Thymus (tissue), 11 donors: ENCODE measurements at regions not wholly inside any gene's neighbourhood (a gene's known extent, or its start where the extent isn't known, plus 50 kb on each side); places are given as distances from the start of the nearest gene placed in this dataset.
A peak's percentile ranks its signal among the peaks of the same experiment; 100 is the strongest.
"Not testable (repeated sequence)": the region's sequence is repeated elsewhere in the genome, so short reads cannot be mapped to it uniquely, and the experiment has no call there.

Experiments used
- DNase-seq, 9 donors: peaks; one replicate each; pipeline ENCODE4 v3.0.0-alpha.2; 2013; ENCODE audit warnings: low spot score in 9 of 9, low read depth in 6 of 9, missing footprints in 1 of 9
- H3K27ac ChIP-seq, 2 donors: one replicate each; pipeline ENCODE4 v1.5.1; 2013; ENCODE audit warnings: control low read depth in 1 of 2, low read depth in 1 of 2, low read length in 1 of 2, mild to moderate bottlenecking in 1 of 2, moderate library complexity in 1 of 2
- H3K27me3 ChIP-seq, 2 donors: one replicate each; pipeline ENCODE4 v1.5.1; 2013; ENCODE audit warnings: low read length in 1 of 2; ENCODE audit not compliant: control insufficient read depth in 2 of 2, insufficient read depth in 1 of 2
- H3K36me3 ChIP-seq, 2 donors: one replicate each; pipeline ENCODE4 v1.5.1; 2013; ENCODE audit warnings: low read length in 1 of 2, mild to moderate bottlenecking in 1 of 2, moderate library complexity in 1 of 2; ENCODE audit not compliant: control insufficient read depth in 2 of 2, insufficient read depth in 2 of 2
- H3K4me1 ChIP-seq, 2 donors: one replicate each; pipeline ENCODE4 v1.5.1; 2013; ENCODE audit warnings: low read length in 2 of 2; ENCODE audit not compliant: control insufficient read depth in 2 of 2, insufficient read depth in 2 of 2
- H3K4me3 ChIP-seq, 2 donors: one replicate each; pipeline ENCODE4 v1.5.1; 2013; ENCODE audit warnings: low read length in 2 of 2, control low read depth in 1 of 2, mild to moderate bottlenecking in 1 of 2
- H3K9me3 ChIP-seq, 2 donors: one replicate each; pipeline ENCODE4 v1.5.1; 2013; ENCODE audit warnings: low read length in 1 of 2, mild to moderate bottlenecking in 1 of 2; ENCODE audit not compliant: control insufficient read depth in 2 of 2, insufficient read depth in 1 of 2
- WGBS: extraction: QIAGEN DNeasy Blood & Tissue Kit; methylation state at CpG from one replicate; pipeline ENCODE4 v1.1.7; 2013; 5-methylcytosine and 5-hydroxymethylcytosine counted together
- donor health status: healthy.

DNA sequence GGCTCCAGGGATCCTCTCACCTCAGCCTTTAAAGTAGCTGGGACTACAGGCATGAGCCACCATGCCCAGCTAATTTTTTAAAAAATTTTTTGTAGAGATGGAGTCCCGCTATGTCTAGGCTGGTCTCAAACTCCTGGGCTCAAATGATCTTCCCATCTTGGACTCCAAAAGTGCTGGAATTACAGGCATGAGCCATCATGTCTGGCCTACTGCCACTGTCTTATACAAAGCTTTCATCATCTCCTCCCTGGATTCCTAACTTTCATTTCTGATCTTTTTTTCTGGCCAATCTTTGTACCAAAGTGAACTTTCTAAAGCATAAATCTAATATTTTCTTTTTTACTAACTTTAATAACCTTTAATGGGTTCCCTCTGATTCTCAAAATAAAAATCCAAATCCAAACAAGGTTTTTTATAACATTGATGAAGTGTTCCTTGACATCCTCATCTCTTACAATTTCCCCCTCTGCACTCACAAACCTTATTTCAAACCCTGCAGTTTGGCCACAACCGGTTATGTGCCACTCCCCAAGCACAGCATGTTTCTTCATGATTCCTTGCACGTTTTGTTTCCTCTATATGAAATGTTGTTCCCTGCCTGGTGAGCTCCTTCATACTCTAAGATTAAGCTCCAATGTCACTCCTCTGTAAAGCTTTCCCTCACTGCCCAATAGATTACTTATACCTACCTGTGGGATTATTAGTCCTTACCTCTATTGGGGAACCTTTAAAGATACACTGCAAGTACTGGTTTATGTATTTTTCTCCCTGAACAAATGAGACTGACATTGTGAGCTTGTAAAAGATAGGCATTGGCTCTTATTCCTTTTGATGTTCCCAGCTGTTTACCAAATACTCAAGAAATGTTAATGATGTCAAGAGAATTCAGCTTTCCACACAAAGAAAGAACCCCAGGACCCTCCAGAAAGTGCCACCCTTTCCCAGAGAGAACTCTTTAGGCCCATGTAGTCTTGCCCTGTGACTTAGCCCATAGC, 101.7 kb downstream of the HOXA1 start:
- H3K9me3 ChIP-seq: no peaks in the 10 kb centered on the region
- peak overlapping the region in 1 of 2 donors; percentile 17 for H3K27ac ChIP-seq
- WGBS: 71% methylated on average over 3 of the region's 3 CpGs

GRCh38 chr7:26992670-26993069, 103.1 kb downstream of the HOXA1 start:
- no peaks in the 10 kb centered on the region for H3K27me3 ChIP-seq
- WGBS: 94% methylated on average over 7 of the region's 7 CpGs
- no peak for DNase-seq
- H3K27ac ChIP-seq: no peak overlapping the region
- no peaks in the 10 kb centered on the region for H3K36me3 ChIP-seq
- H3K4me3 ChIP-seq: no peak overlapping the region
- no peaks in the 10 kb centered on the region for H3K9me3 ChIP-seq
- H3K4me1 ChIP-seq: peaks cover 0 to 2% of the 10 kb centered on the region in 2 donors

More for the DNA sequence above, 101.7 kb downstream of the HOXA1 start:
- no peaks in the 10 kb centered on the region for H3K36me3 ChIP-seq
- H3K4me1 ChIP-seq: peaks cover 0 to 2% of the 10 kb centered on the region in 2 donors
- no peak overlapping the region for H3K4me3 ChIP-seq
- no peak for DNase-seq
- H3K27me3 ChIP-seq: no peaks in the 10 kb centered on the region

DNA sequence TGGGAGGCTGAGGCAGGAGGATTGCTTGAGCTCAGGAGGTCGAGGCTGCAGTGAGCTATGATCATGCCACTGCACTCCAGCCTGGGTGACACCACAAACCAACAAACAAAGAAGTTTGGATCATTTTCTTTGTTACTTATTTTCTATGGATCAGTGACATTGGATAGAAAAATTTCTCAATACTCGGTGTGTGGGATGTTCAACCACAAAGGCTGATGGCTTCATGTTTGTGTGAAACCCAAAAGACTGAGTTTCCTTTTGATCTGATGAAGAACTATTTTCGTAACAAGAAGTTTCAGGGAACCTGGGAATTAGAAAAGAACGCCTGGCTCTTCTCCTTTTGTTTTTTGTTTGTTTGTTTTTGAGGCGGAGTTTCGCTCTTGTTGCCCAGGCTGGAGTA, 104.0 kb downstream of the HOXA1 start:
- 94% methylated on average over 6 of the region's 6 CpGs for WGBS
- Histone ChIP-seq H3K27ac (no peak overlapping the region), H3K9me3 (no peaks in the 10 kb centered on the region)

GRCh38 chr7:26989897-26990670, 105.7 kb downstream of the HOXA1 start:
- Histone ChIP-seq H3K27ac (no peak overlapping the region), H3K9me3 (no peaks in the 10 kb centered on the region), H3K27me3 (no peaks in the 10 kb centered on the region), H3K4me3 (no peak overlapping the region), H3K4me1 (peaks cover 0 to 2% of the 10 kb centered on the region in 2 donors), H3K36me3 (no peaks in the 10 kb centered on the region)
- WGBS: 91% methylated on average over 3 of the region's 3 CpGs
- no peak for DNase-seq

More for the DNA sequence above, 104.0 kb downstream of the HOXA1 start:
- Histone ChIP-seq H3K4me3 (no peak overlapping the region), H3K27me3 (no peaks in the 10 kb centered on the region), H3K36me3 (no peaks in the 10 kb centered on the region), H3K4me1 (peaks cover 0 to 2% of the 10 kb centered on the region in 2 donors)
- no peak for DNase-seq

DNA sequence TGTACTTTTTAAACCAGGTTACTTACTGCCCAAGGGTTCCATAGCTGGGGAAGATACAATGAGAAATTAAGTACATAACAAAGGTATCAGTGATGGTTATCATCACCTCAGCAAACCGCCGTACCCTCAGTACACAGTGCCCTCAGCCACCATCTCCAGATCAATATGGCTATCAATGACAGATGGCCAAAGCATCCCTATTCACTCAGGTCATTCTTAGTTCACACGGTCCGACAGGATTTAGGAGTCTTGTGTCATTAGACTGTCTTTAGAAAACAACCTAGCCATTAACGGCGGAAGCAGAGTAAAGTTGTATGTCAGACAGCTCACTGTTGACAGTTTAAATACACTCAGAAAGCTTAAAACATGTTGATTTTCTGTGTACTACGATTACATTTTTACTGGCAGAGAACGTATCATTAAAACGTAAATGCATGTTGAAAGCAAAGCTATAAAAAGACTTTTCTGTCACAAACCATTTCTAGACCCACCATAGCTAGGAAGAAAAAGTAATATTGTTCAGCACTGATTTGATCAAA, 106.9 kb downstream of the HOXA1 start:
- H3K27me3 ChIP-seq: no peaks in the 10 kb centered on the region
- no peak overlapping the region for H3K4me3 ChIP-seq
- H3K4me1 ChIP-seq: peaks cover 0 to 2% of the 10 kb centered on the region in 2 donors
- no peak overlapping the region for H3K27ac ChIP-seq
- DNase-seq: no peak
- no peaks in the 10 kb centered on the region for H3K36me3 ChIP-seq
- 96% methylated on average over 9 of the region's 9 CpGs for WGBS
- no peaks in the 10 kb centered on the region for H3K9me3 ChIP-seq

DNA sequence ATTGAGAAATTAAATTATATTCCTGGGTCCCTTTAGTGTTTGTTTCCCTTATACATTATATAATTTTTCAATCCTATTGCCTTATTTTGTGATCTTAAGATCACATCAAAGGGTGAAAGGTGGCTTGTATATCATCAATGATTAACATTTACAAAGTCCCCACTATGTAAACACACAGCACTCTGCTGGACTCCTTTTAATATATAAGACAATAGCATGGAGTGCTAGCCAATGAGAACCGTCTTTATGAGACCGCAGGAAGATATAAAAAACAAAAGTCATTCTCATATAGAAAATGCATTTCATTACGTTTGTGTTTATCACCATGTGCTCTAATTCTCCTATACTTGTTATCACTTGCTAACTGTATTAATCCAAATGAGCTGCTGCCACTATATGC, 108.5 kb downstream of the HOXA1 start:
- no peaks in the 10 kb centered on the region for H3K4me1 ChIP-seq
- H3K9me3 ChIP-seq: no peaks in the 10 kb centered on the region
- 93% methylated on average over 3 of the region's 3 CpGs for WGBS
- H3K27me3 ChIP-seq: no peaks in the 10 kb centered on the region
- H3K4me3 ChIP-seq: no peak overlapping the region
- H3K27ac ChIP-seq: no peak overlapping the region
- no peaks in the 10 kb centered on the region for H3K36me3 ChIP-seq
- DNase-seq: no peak

- H3K27me3 ChIP-seq: no peaks in the 10 kb centered on the region
- no peaks in the 10 kb centered on the region for H3K4me1 ChIP-seq
- no peak overlapping the region for H3K27ac ChIP-seq
- peaks cover 0 to 4% of the 10 kb centered on the region in 2 donors for H3K9me3 ChIP-seq
- WGBS: 62% methylated on average over 2 of the region's 2 CpGs
- no peak for DNase-seq
- no peaks in the 10 kb centered on the region for H3K36me3 ChIP-seq
- no peak overlapping the region for H3K4me3 ChIP-seq
Observed at GRCh38 chr7:26978146-26978545, 113.8 kb upstream of the SKAP2 start.

DNA sequence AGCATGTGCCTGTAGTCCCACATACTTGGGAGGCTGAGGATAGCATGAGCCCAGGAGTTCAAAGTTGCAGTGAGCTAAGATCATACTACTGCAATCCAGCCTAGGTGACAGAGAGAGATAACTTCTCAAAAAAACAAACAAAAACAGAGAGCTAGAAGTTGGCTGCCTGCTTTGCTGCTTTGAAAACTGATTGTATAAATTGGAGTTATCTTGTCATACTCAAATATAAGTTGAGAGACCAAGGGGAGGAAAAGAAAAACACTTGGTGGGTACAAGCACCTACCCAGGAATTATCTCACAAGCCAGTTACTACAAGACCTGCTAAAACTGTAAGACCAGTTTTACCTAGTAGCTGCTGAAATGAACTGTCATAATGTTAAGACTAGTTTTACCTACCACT, 112.5 kb upstream of the SKAP2 start:
- no peak for DNase-seq
- H3K4me3 ChIP-seq: no peak overlapping the region

DNA sequence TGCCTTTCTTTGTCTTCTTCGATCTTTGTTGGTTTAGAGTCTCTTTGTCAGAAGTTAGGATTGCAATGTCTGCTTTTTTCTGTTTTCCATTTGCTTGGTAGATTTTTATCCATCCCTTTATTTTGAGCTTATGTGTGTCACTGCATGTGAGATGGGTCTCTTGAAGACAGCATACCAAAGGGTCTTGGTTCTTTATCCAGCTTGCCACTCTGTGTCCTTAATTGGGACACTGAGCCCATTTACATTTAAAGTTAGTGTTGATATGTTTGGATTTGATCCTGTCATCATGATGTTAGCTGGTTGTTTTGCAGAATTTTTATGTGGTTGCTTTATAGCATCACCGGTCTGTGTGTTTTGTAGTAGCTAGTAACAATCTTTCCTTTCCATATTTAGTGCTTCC, 107.5 kb upstream of the SKAP2 start:
- not testable (repeated sequence) for H3K4me1 ChIP-seq, H3K27me3 ChIP-seq, H3K4me3 ChIP-seq, H3K36me3 ChIP-seq, H3K27ac ChIP-seq, DNase-seq, H3K9me3 ChIP-seq
- WGBS: 97% methylated on average over 2 of the region's 2 CpGs

More for the DNA sequence above, 112.5 kb upstream of the SKAP2 start:
- H3K9me3 ChIP-seq: peaks cover 0 to 4% of the 10 kb centered on the region in 2 donors
- H3K36me3 ChIP-seq: no peaks in the 10 kb centered on the region
- H3K27me3 ChIP-seq: no peaks in the 10 kb centered on the region
- no peak overlapping the region for H3K27ac ChIP-seq
- H3K4me1 ChIP-seq: no peaks in the 10 kb centered on the region
